KMS-11 (cell line): ENCODE measurements at regions not wholly inside any gene's neighbourhood (a gene's known extent, or its start where the extent isn't known, plus 50 kb on each side); places are given as distances from the start of the nearest gene placed in this dataset.

Source experiments
- H2AFZ ChIP-seq: fragments of 200-600 bp; sonication (generic); 2 replicates; pipeline ENCODE4 v1.6.1; 2016; ENCODE audit warnings: antibody characterized with exemption, mixed run types, low read depth
- H3K27ac ChIP-seq: fragments of 200-600 bp; sonication (generic); 2 replicates; pipeline ENCODE4 v1.6.1; 2016; ENCODE audit warnings: mild to moderate bottlenecking, mixed run types
- H3K27me3 ChIP-seq: fragments of 200-600 bp; sonication (generic); 2 replicates; pipeline ENCODE4 v1.6.1; 2017; ENCODE audit warnings: mild to moderate bottlenecking, low read depth, mixed run types, moderate library complexity; ENCODE audit not compliant: insufficient read depth
- H3K36me3 ChIP-seq: fragments of 200-600 bp; sonication (generic); 2 replicates; pipeline ENCODE4 v1.6.1; 2017; ENCODE audit warnings: mild to moderate bottlenecking, mixed run types; ENCODE audit not compliant: insufficient read depth
- H3K4me1 ChIP-seq: fragments of 200-600 bp; sonication (generic); 2 replicates; pipeline ENCODE4 v1.6.1; 2016; ENCODE audit warnings: mild to moderate bottlenecking, low read depth, mixed run types; ENCODE audit not compliant: poor library complexity, severe bottlenecking
- H3K4me2 ChIP-seq: fragments of 200-600 bp; sonication (generic); 2 replicates; pipeline ENCODE4 v1.7.0; 2016; ENCODE audit warnings: mild to moderate bottlenecking, mixed run types
- H3K4me3 ChIP-seq: fragments of 200-600 bp; sonication (generic); IDR thresholded peaks from 2 replicates; pipeline ENCODE4 v1.6.1; 2017; ENCODE audit warnings: low read depth, low read length, mixed read lengths; ENCODE audit not compliant: insufficient read depth
- H3K79me2 ChIP-seq: fragments of 200-600 bp; sonication (generic); 2 replicates; pipeline ENCODE4 v1.6.1; 2016; ENCODE audit warnings: low read depth, mixed run types; ENCODE audit not compliant: insufficient read depth
- H3K9ac ChIP-seq: fragments of 200-600 bp; sonication (generic); 2 replicates; pipeline ENCODE4 v1.6.1; 2016; ENCODE audit warnings: mild to moderate bottlenecking, mixed run types
- H4K20me1 ChIP-seq: fragments of 200-600 bp; sonication (generic); 2 replicates; pipeline ENCODE4 v1.6.1; 2016; ENCODE audit warnings: mild to moderate bottlenecking, mixed run types; ENCODE audit not compliant: insufficient read depth
- TF ChIP-seq, protein P1 (sequence below): fragments of 200-600 bp; sonication (generic); conservative IDR thresholded peaks from 2 replicates; pipeline ENCODE4 v1.6.1; 2017; ENCODE audit warnings: low read depth, mild to moderate bottlenecking, antibody characterized with exemption, low read length, moderate library complexity, mixed read lengths

- TF ChIP-seq, protein P1, sequence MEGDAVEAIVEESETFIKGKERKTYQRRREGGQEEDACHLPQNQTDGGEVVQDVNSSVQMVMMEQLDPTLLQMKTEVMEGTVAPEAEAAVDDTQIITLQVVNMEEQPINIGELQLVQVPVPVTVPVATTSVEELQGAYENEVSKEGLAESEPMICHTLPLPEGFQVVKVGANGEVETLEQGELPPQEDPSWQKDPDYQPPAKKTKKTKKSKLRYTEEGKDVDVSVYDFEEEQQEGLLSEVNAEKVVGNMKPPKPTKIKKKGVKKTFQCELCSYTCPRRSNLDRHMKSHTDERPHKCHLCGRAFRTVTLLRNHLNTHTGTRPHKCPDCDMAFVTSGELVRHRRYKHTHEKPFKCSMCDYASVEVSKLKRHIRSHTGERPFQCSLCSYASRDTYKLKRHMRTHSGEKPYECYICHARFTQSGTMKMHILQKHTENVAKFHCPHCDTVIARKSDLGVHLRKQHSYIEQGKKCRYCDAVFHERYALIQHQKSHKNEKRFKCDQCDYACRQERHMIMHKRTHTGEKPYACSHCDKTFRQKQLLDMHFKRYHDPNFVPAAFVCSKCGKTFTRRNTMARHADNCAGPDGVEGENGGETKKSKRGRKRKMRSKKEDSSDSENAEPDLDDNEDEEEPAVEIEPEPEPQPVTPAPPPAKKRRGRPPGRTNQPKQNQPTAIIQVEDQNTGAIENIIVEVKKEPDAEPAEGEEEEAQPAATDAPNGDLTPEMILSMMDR, result no peak
- Histone ChIP-seq H3K27me3 (no peaks in the 10 kb centered on the region), H4K20me1 (no peaks in the 10 kb centered on the region), H3K36me3 (no peaks in the 10 kb centered on the region), H2AFZ (no peak overlapping the region), H3K4me3 (no peak overlapping the region), H3K79me2 (no peaks in the 10 kb centered on the region), H3K27ac (no peak overlapping the region), H3K4me1 (no peaks in the 10 kb centered on the region), H3K9ac (no peak overlapping the region), H3K4me2 (no peak overlapping the region)
Observed at GRCh38 chr1:96329121-96329520, 392.5 kb upstream of the PTBP2 start.

- H3K4me2 ChIP-seq, result no peak overlapping the region
- TF ChIP-seq, protein P1, result no peak
- H3K36me3 ChIP-seq, result no peaks in the 10 kb centered on the region
- H3K4me1 ChIP-seq, result peaks cover 8% of the 10 kb centered on the region
- H3K27ac ChIP-seq, result no peak overlapping the region
- H3K4me3 ChIP-seq, result no peak overlapping the region
- H3K9ac ChIP-seq, result no peak overlapping the region
- no peak overlapping the region for H2AFZ ChIP-seq
- H3K79me2 ChIP-seq, result no peaks in the 10 kb centered on the region
- H3K27me3 ChIP-seq, result no peaks in the 10 kb centered on the region
- H4K20me1 ChIP-seq, result no peaks in the 10 kb centered on the region
Observed at GRCh38 chr1:96331596-96331995, 390.0 kb upstream of the PTBP2 start.

DNA sequence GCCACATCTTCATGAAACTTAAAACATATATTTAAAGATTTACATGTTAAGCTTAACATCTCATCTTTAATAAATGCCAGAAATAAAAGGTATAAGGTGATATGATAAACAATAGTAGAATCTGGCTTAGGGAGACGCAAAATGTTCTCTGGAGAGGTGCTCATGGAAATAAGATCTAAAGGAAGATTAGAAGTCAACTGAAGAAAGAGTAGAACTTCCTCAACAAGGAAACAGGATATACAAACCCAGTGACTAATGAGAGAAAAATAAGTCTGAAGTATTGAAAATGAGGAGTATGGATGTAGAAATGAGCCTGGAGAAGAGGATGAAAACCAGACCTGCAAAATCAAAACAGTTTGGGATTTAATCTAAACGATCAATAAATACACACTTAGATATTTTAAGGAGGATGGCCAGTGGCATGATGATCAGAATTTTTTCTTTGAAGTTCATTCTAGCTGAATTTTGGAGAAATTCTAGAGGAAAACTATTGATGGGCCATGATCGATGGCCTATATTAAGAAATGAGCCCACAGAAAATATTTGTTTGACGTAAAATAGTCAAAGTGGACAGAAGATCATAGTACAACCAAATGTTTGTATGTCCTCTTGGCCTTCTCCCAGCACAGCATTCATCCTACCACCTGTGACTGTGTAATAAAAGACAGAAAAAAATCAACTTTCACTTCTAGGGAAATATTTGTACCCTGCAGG is 387.9 kb upstream of the PTBP2 start:
- TF ChIP-seq, protein P1, result no peak
- no peak overlapping the region for H3K4me2 ChIP-seq
- H4K20me1 ChIP-seq, result no peaks in the 10 kb centered on the region
- no peaks in the 10 kb centered on the region for H3K36me3 ChIP-seq
- H2AFZ ChIP-seq, result no peak overlapping the region
- H3K27ac ChIP-seq, result no peak overlapping the region
- no peak overlapping the region for H3K4me3 ChIP-seq
- no peaks in the 10 kb centered on the region for H3K27me3 ChIP-seq
- H3K79me2 ChIP-seq, result no peaks in the 10 kb centered on the region
- H3K4me1 ChIP-seq, result peaks cover 19% of the 10 kb centered on the region
- no peak overlapping the region for H3K9ac ChIP-seq

DNA sequence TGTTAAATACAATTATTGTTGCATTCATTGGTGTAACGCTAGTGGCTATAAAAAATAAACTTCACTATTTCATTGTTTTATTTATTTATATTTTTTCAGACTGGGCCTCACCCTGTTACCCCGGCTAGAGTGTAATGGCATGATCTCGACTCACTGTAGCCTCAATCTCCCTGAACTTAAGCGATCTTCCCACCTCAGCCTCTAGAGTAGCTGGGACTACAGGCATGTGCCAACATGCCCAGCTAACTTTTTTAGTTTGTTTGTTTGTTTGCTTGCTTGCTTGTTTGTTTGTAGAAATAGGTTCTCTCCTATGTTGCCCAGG is 387.4 kb upstream of the PTBP2 start:
- H3K27me3 ChIP-seq, result no peaks in the 10 kb centered on the region
- H3K4me3 ChIP-seq, result no peak overlapping the region
- H4K20me1 ChIP-seq, result no peaks in the 10 kb centered on the region
- no peak overlapping the region for H3K9ac ChIP-seq
- H3K4me1 ChIP-seq, result peaks cover 24% of the 10 kb centered on the region
- H3K79me2 ChIP-seq, result no peaks in the 10 kb centered on the region
- no peak overlapping the region for H3K4me2 ChIP-seq
- no peak overlapping the region for H3K27ac ChIP-seq
- H3K36me3 ChIP-seq, result no peaks in the 10 kb centered on the region
- TF ChIP-seq, protein P1, result no peak
- H2AFZ ChIP-seq, result no peak overlapping the region
